Suprapubic skin (tissue), 4 donors: ENCODE measurements at regions not wholly inside any gene's neighbourhood (a gene's known extent, or its start where the extent isn't known, plus 50 kb on each side); places are given as distances from the start of the nearest gene placed in this dataset.

Experiments used
- CTCF ChIP-seq, 2 donors: fragments of 200-600 bp in 1 of 2; fragments of 450-650 bp in 1 of 2; sonication (generic) in 1 of 2; IDR thresholded peaks; one replicate each; pipeline ENCODE4 v1.5.1; 2016 to 2019; ENCODE audit warnings: antibody characterized with exemption in 2 of 2, mild to moderate bottlenecking in 1 of 2, moderate library complexity in 1 of 2
- POLR2A ChIP-seq, 2 donors: fragments of 450-650 bp; IDR thresholded peaks; one replicate each; pipeline ENCODE4 v1.6.1; 2017; ENCODE audit warnings: antibody characterized with exemption in 2 of 2, mild to moderate bottlenecking in 2 of 2, moderate library complexity in 2 of 2
- POLR2AphosphoS5 ChIP-seq, 3 donors: sonication (generic); formaldehyde crosslinking; IDR thresholded peaks; one replicate each; pipeline ENCODE4 v1.6.1; 2017; ENCODE audit warnings: antibody characterized with exemption in 3 of 3

GRCh38 chr11:80598905-80599304 is 1158.1 kb upstream of the TENM4 start:
- TF ChIP-seq CTCF (IDR thresholded peaks at IDR 0.05) = no peak
- no peak for TF ChIP-seq POLR2A (IDR thresholded peaks at IDR 0.05)
- no peak for TF ChIP-seq POLR2AphosphoS5 (IDR thresholded peaks at IDR 0.05)
